ENCODE measurements at regions not wholly inside any gene's neighbourhood (a gene's known extent, or its start where the extent isn't known, plus 50 kb on each side); places are given as distances from the start of the nearest gene placed in this dataset.

- TF ChIP-seq PATZ1 (CRISPR knock-in tag; IDR thresholded peaks at IDR 0.05; ENCODE audit: borderline replicate concordance) (no peak), BACH2 (CRISPR knock-in tag; IDR thresholded peaks at IDR 0.05; ENCODE audit: borderline replicate concordance) (no peak), TSHZ2 (CRISPR knock-in tag; IDR thresholded peaks at IDR 0.05) (no peak)
Observed at GRCh38 chr2:48070415-48070814, 164.1 kb upstream of the FBXO11 start.
